ENCODE measurements at regions not wholly inside any gene's neighbourhood (a gene's known extent, or its start where the extent isn't known, plus 50 kb on each side); places are given as distances from the start of the nearest gene placed in this dataset.

DNA sequence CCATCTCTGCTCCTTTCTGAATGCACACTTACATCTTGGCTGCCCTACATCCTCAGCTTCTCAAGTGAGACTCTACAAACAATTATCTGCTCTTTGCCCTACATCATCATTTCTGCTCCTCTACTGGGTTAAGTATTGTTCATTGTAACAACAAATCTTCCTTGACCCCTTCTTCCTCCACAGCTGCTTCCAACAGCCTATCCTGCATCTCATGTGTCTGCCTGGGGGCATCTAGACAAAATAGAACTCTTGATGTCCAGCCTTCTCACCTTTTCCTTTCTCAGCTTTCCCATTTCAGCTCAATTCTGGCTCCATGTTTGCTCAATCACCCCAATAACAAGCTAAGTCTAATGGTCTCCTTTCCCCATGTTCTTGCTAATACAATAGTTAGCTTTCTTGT is 509.8 kb downstream of the DIRAS2 start:
- Histone ChIP-seq H3K27ac (no peak overlapping the region), H3K36me3 (replicated peaks in 1 of 2) (no peaks in the 10 kb centered on the region), H3K4me3 (no peak overlapping the region), H3K9me3 (replicated peaks in 1 of 3) (no peaks in the 10 kb centered on the region), H3K27me3 (no peaks in the 10 kb centered on the region), H3K4me1 (replicated peaks in 1 of 2) (no peaks in the 10 kb centered on the region)
- intact Hi-C loops (cut with DNase I) = no loop called here
- TF ChIP-seq CTCF (IDR thresholded peaks at IDR 0.05) (no peak), POLR2A (IDR thresholded peaks at IDR 0.05) (no peak)
- no peak for DNase-seq

DNA sequence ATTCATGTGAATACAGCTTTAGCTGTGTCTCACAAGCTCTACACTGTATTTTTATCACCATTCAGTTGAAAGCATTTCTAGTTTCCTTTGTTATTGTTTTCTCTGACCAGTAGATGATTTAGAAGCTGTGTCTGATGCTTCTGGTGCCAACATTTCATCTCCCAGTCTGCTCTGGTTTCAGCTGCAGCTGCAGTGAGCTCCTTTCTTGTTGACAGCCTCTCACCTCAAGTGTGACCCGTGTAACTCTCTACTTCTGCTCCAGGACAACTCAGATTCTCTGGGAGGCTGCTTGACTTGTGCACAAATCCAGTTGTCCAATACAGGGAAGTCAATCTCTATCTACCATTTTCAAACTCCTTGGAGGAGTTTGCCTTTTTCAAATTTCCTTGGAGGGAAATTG is 504.8 kb downstream of the DIRAS2 start:
- H3K27me3 ChIP-seq = no peaks in the 10 kb centered on the region
- no peak for DNase-seq
- H3K27ac ChIP-seq = no peak overlapping the region
- 44 to 54% (median 53%) methylated on average over 1 of the region's 1 CpG for WGBS, 4 donors
- H3K36me3 ChIP-seq (replicated peaks in 1 of 2) = no peaks in the 10 kb centered on the region
- H3K4me1 ChIP-seq (replicated peaks in 1 of 2) = no peaks in the 10 kb centered on the region
- intact Hi-C loops (cut with DNase I) = loop anchor here in 1 of 2 donors (5.0 kb wide), 1 partner anchor 734 kb away; no protein-coding TSS in a partner anchor
- TF ChIP-seq CTCF (IDR thresholded peaks at IDR 0.05) (no peak), POLR2A (IDR thresholded peaks at IDR 0.05) (no peak)
- no peaks in the 10 kb centered on the region for H3K9me3 ChIP-seq (replicated peaks in 1 of 3)
- H3K4me3 ChIP-seq = no peak overlapping the region

DNA sequence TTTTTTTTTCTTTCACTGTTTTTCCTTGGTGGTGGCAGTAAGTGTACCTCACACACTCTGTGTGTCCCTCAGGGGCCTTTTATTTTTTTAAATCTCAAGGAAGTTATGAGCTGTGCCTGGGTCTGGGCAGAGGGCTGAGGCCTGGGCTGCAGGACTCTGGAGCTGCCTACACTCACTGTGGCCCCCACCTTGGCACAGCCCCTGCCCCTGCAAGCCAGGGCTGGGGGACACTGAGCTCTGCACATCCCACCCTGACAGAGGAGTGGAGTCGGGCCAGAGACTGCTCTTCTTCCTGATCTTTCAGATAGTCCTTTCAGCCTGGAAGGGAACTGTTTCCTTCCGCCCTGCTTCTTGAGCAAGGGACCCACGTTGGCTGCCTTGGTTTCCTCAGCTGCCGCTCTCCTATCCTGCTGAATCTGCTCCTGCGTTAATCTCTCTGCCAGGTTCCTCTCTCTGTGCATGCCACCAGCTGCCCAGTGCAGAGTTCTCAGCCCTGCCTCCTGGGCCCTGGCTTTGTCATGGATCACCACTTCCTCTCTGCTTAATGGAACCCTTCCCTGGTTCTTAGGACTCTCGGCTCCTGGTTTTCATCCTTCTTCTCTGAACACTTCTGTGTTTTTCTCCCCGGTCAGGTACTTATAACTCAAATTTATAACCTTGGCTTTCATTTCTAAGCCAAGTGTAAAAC is 502.3 kb downstream of the DIRAS2 start:
- intact Hi-C loops (cut with DNase I) = loop anchor here in 1 of 2 donors (10.0 kb wide), 1 partner anchor 735 kb away; no protein-coding TSS in a partner anchor
- H3K4me3 ChIP-seq = no peak overlapping the region
- no peak overlapping the region for H3K27ac ChIP-seq
- TF ChIP-seq CTCF (IDR thresholded peaks at IDR 0.05) (no peak), POLR2A (IDR thresholded peaks at IDR 0.05) (no peak)
- H3K27me3 ChIP-seq = no peaks in the 10 kb centered on the region
- no peaks in the 10 kb centered on the region for H3K9me3 ChIP-seq (replicated peaks in 1 of 3)
- no peak for DNase-seq
- WGBS, 4 donors = 63 to 78% (median 65%) methylated on average over 6 to 7 of the region's 7 CpGs
- no peaks in the 10 kb centered on the region for H3K36me3 ChIP-seq (replicated peaks in 1 of 2)
- no peaks in the 10 kb centered on the region for H3K4me1 ChIP-seq (replicated peaks in 1 of 2)

- TF ChIP-seq CTCF (IDR thresholded peaks at IDR 0.05) (peak; percentile 44 to 64 (median 57)), POLR2A (IDR thresholded peaks at IDR 0.05) (no peak)
- no peak overlapping the region for H3K27ac ChIP-seq
- DNase-seq = no peak
- 24 to 33% (median 29%) methylated on average over 5 of the region's 5 CpGs for WGBS, 4 donors
- no peaks in the 10 kb centered on the region for H3K4me1 ChIP-seq (replicated peaks in 1 of 2)
- no peaks in the 10 kb centered on the region for H3K36me3 ChIP-seq (replicated peaks in 1 of 2)
- H3K27me3 ChIP-seq = no peaks in the 10 kb centered on the region
- intact Hi-C loops (cut with DNase I) = loop anchor here in 1 of 2 donors (10.0 kb wide), 1 partner anchor 733 kb away; no protein-coding TSS in a partner anchor
- no peaks in the 10 kb centered on the region for H3K9me3 ChIP-seq (replicated peaks in 1 of 3)
- H3K4me3 ChIP-seq = no peak overlapping the region
Observed at GRCh38 chr9:90141723-90142122, 500.9 kb downstream of the DIRAS2 start.
